ENCODE measurements at regions not wholly inside any gene's neighbourhood (a gene's known extent, or its start where the extent isn't known, plus 50 kb on each side); places are given as distances from the start of the nearest gene placed in this dataset.

- Histone ChIP-seq H3K23me2 (ENCODE audit: low read depth, low read length) (no peaks in the 10 kb centered on the region), H3K4ac (replicated peaks; ENCODE audit: insufficient read length, low read depth, low read length) (no peak overlapping the region), H4K5ac (ENCODE audit: insufficient read length, low read depth, low read length) (no peak overlapping the region), H2AK5ac (ENCODE audit: low read depth, low read length) (no peak overlapping the region), H3K14ac (ENCODE audit: insufficient read length) (no peak overlapping the region), H4K91ac (replicated peaks; ENCODE audit: insufficient read length, low read length) (no peak overlapping the region), H2BK20ac (ENCODE audit: low read length) (no peak overlapping the region), H2BK15ac (ENCODE audit: low read length) (no peak overlapping the region), H3K9me3 (ENCODE audit: insufficient read depth in 2 of 2, low read depth in 1 of 2, low read length in 1 of 2) (no peaks in the 10 kb centered on the region), H3K18ac (ENCODE audit: extremely low read depth, low read length) (no peak overlapping the region), H3K9ac (replicated peaks in 1 of 4; ENCODE audit: extremely low read depth in 1 of 4, low read depth in 3 of 4, low read length in 3 of 4) (no peak overlapping the region), H3K4me3 (ENCODE audit: extremely low read depth in 1 of 4, insufficient read depth in 2 of 4, low read depth in 3 of 4, low read length in 4 of 4) (no peak overlapping the region), H4K8ac (ENCODE audit: extremely low read depth, insufficient read depth, low read length) (no peak overlapping the region), H2BK12ac (ENCODE audit: low read depth, low read length) (no peak overlapping the region), H2BK120ac (replicated peaks; ENCODE audit: low read depth, low read length) (no peak overlapping the region), H3K27ac (ENCODE audit: low read depth, low read length) (no peak overlapping the region), H3K23ac (ENCODE audit: insufficient read length) (no peak overlapping the region), H3K79me2 (ENCODE audit: control insufficient read depth in 1 of 2, insufficient read depth in 2 of 2, low read length in 2 of 2) (no peaks in the 10 kb centered on the region), H4K20me1 (replicated peaks in 1 of 2; ENCODE audit: control insufficient read depth in 1 of 2, insufficient read depth in 2 of 2, low read length in 2 of 2) (no peaks in the 10 kb centered on the region), H3K56ac (replicated peaks; ENCODE audit: insufficient read length, low read depth, low read length) (no peak overlapping the region), H3K36me3 (ENCODE audit: control insufficient read depth in 2 of 4, insufficient read depth in 4 of 4, low read length in 3 of 4) (no peaks in the 10 kb centered on the region), H2AFZ (ENCODE audit: low read length) (no peak overlapping the region), H3K27me3 (replicated peaks in 1 of 4; ENCODE audit: control insufficient read depth in 3 of 4, extremely low read depth in 1 of 4, insufficient read depth in 3 of 4, low read length in 3 of 4) (no peaks in the 10 kb centered on the region), H3K4me2 (ENCODE audit: insufficient read depth in 1 of 2, low read depth in 2 of 2, low read length in 2 of 2) (no peak overlapping the region), H3K79me1 (ENCODE audit: low read depth, low read length) (no peaks in the 10 kb centered on the region), H3K4me1 (replicated peaks in 1 of 4; ENCODE audit: control insufficient read depth in 3 of 4, insufficient read depth in 4 of 4, low read length in 3 of 4) (no peaks in the 10 kb centered on the region), H2BK5ac (ENCODE audit: low read depth, low read length) (no peak overlapping the region)
- WGBS, 2 experiments (ENCODE audit: extremely low coverage in 1 of 2, insufficient coverage in 1 of 2, insufficient read length in 1 of 2, insufficient replicate concordance in 2 of 2, low coverage in 1 of 2, low lambda C conversion rate in 2 of 2, missing lambda C conversion rate in 1 of 2) = 93% methylated on average over 3 of the region's 3 CpGs; no CpG with 5 or more reads in 1 of the 2 experiments
- POLR2A ChIA-PET (ENCODE audit: partially characterized antibody) = no interaction called here
- FAIRE-seq (no peak), DNase-seq (ENCODE audit: low read depth in 1 of 2, low spot score in 2 of 2) (no peak)
- CTCF ChIA-PET (ENCODE audit: partially characterized antibody) = interaction anchor here (1.0 to 3.3 kb wide), 5 partner anchors 25 to 274 kb away, joined by 3 to 9 read pairs (median 3); partner anchors contain the start of gene NEMF
- no peak for TF ChIP-seq SRF (IDR thresholded peaks at IDR 0.05; ENCODE audit: low read depth, low read length)
- no peak for TF ChIP-seq KDM5A (IDR thresholded peaks at IDR 0.05; ENCODE audit: low read length)
- no peak for TF ChIP-seq ZNF274 (IDR thresholded peaks at IDR 0.05; ENCODE audit: borderline replicate concordance, extremely low read depth, low read length)
- TF ChIP-seq BACH1 (IDR thresholded peaks at IDR 0.05; ENCODE audit: low read length) = no peak
- TF ChIP-seq TAF7 (optimal IDR thresholded peaks at IDR 0.05; ENCODE audit: borderline replicate concordance, low read depth, low read length) = no peak
- TF ChIP-seq FOSL1 (IDR thresholded peaks at IDR 0.05; ENCODE audit: insufficient read depth, low read depth, low read length) = no peak
- no peak for TF ChIP-seq GTF2F1 (IDR thresholded peaks at IDR 0.05; ENCODE audit: borderline replicate concordance, low read depth, low read length)
- TF ChIP-seq HDAC6 (IDR thresholded peaks at IDR 0.05; ENCODE audit: low read depth, low read length) = no peak
- no peak for TF ChIP-seq TEAD4 (IDR thresholded peaks at IDR 0.05; ENCODE audit: low read depth, low read length)
- TF ChIP-seq MAX (IDR thresholded peaks at IDR 0.05) = no peak
- TF ChIP-seq EP300 (IDR thresholded peaks at IDR 0.05; ENCODE audit: borderline replicate concordance in 1 of 2, low read depth in 2 of 2, low read length in 2 of 2) = no peak
- TF ChIP-seq RBBP5 (IDR thresholded peaks at IDR 0.05; ENCODE audit: borderline replicate concordance, low read depth, low read length) = no peak
- TF ChIP-seq BRCA1 (IDR thresholded peaks at IDR 0.05; ENCODE audit: low read depth, low read length) = no peak
- TF ChIP-seq PHF8 (conservative IDR thresholded peaks at IDR 0.05; ENCODE audit: low read depth, low read length) = no peak
- no peak for TF ChIP-seq SAP30 (IDR thresholded peaks at IDR 0.05; ENCODE audit: insufficient read depth, insufficient replicate concordance, low read length)
Observed at GRCh38 chr14:50036211-50036610, 80.2 kb downstream of the VCPKMT start.

Measured in H1 (cell line).